Astrocyte of the cerebellum (primary cell): ENCODE measurements at regions not wholly inside any gene's neighbourhood (a gene's known extent, or its start where the extent isn't known, plus 50 kb on each side); places are given as distances from the start of the nearest gene placed in this dataset.

Experiments used
- DNase-seq: peaks from one replicate; pipeline ENCODE4 v3.0.0-alpha.2; 2011; ENCODE audit warnings: low read depth
- H3K4me3 ChIP-seq: 2 replicates; pipeline ENCODE4 v1.5.1; 2011; ENCODE audit warnings: mild to moderate bottlenecking, low read depth, low read length, moderate library complexity
- in situ Hi-C: cut with HindIII; loops from 2 replicates; pipeline ENCODE4 v1.10.0; 2017; ENCODE audit warnings: low sequenced_read_pairs
- TF ChIP-seq, protein P1 (sequence below): IDR thresholded peaks from 2 replicates; pipeline ENCODE4 v1.5.1; 2012; ENCODE audit warnings: low read length, low read depth, moderate library complexity, mild to moderate bottlenecking; ENCODE audit errors: missing control alignments

DNA sequence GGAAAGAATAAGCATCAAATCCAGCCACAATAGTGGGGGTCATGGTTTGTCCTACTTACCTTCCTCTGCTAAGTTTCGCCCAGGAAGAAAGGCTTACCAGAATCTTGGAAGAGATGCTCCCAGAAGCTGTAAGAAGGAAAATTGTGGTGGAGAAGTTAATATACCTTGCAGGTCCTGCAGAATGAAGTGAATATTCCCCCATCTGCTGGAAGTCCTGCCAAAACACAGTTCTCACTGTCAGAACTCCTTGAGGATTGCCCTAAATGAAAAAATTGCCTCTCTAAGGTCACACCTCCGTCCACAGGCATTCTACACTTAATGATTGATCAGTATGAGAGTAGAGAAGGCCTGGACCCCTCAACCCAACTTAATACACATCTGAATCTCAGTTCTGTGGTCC lies 78.4 kb upstream of the RGS21 start:
- H3K4me3 ChIP-seq, result no peak overlapping the region
- DNase-seq, result no peak
- in situ Hi-C loops, result no loop called here
- TF ChIP-seq, protein P1, sequence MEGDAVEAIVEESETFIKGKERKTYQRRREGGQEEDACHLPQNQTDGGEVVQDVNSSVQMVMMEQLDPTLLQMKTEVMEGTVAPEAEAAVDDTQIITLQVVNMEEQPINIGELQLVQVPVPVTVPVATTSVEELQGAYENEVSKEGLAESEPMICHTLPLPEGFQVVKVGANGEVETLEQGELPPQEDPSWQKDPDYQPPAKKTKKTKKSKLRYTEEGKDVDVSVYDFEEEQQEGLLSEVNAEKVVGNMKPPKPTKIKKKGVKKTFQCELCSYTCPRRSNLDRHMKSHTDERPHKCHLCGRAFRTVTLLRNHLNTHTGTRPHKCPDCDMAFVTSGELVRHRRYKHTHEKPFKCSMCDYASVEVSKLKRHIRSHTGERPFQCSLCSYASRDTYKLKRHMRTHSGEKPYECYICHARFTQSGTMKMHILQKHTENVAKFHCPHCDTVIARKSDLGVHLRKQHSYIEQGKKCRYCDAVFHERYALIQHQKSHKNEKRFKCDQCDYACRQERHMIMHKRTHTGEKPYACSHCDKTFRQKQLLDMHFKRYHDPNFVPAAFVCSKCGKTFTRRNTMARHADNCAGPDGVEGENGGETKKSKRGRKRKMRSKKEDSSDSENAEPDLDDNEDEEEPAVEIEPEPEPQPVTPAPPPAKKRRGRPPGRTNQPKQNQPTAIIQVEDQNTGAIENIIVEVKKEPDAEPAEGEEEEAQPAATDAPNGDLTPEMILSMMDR, result no peak

DNA sequence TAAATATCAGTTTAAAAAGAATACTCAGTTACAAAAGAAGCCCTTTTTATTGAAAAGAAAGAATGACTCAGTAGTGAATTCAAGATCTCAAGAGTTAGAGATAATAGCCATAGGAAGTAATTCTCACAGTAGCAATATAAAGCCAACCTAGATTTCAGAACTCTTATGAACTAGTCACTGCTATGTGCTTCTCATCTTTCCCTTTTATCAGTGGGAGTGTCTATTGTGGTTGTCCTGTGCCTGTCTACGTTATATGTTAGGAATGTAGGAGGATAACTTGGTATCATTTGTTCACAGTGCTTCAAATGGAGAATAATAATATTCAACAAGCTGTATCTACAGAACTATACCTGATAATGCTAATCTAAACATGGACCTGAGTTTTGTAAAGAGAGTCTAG lies 73.1 kb upstream of the RGS21 start:
- no peak for DNase-seq

GRCh38 chr1:192251735-192252134 lies 65.1 kb upstream of the RGS21 start:
- DNase-seq, result no peak
- in situ Hi-C loops, result no loop called here
- TF ChIP-seq, protein P1, result no peak

More for the DNA sequence above, 73.1 kb upstream of the RGS21 start:
- no peak overlapping the region for H3K4me3 ChIP-seq
- TF ChIP-seq, protein P1, result no peak
- in situ Hi-C loops, result no loop called here

DNA sequence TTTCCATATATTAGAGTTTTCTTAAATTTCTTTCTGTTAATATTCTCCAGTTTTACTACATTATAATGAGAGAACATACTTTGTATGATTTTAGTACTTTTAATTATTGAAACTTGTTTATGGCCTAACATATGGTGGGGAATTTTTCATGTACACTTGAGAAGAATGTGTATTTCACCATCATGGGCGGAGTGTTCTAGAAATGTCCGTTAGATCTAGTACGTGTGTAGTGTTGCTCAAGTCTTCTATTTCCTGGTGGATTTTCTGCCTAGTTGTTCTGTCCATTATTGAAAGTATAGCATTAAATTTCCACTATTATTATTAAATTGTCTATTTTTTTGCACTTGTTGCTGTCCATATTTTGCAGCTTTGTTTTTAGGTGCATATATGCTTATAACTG lies 64.0 kb upstream of the RGS21 start:
- in situ Hi-C loops, result no loop called here
- no peak overlapping the region for H3K4me3 ChIP-seq
- no peak for DNase-seq
- TF ChIP-seq, protein P1, result no peak

More at GRCh38 chr1:192251735-192252134, 65.1 kb upstream of the RGS21 start:
- H3K4me3 ChIP-seq, result no peak overlapping the region

GRCh38 chr1:192256674-192257334 lies 60.0 kb upstream of the RGS21 start:
- H3K4me3 ChIP-seq, result no peak overlapping the region
- TF ChIP-seq, protein P1, result no peak
- no peak for DNase-seq
- in situ Hi-C loops, result no loop called here

DNA sequence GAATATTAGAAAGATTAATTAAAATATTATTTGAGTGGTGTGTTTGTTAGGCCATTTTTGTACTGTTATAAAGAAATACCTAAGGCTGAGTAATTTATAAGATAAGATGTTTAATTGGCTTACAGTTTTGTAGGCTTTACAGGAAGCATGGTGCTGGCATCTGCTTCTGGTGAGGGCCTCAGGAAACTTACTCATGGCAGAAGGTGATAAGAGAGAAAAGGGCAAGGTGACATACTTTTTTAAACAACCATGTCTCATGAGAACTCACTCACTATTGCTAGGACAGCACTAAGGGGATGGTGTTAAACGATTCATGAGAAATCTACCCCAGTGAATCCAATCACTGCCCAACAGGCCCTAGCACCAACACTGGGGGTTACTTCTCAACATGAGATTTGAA lies 56.7 kb upstream of the RGS21 start:
- in situ Hi-C loops, result no loop called here
- H3K4me3 ChIP-seq, result no peak overlapping the region
- DNase-seq, result no peak
- TF ChIP-seq, protein P1, result no peak
